K562 (cell line): ENCODE measurements at regions not wholly inside any gene's neighbourhood (a gene's known extent, or its start where the extent isn't known, plus 50 kb on each side); places are given as distances from the start of the nearest gene placed in this dataset.
"Not testable (repeated sequence)": the region's sequence is repeated elsewhere in the genome, so short reads cannot be mapped to it uniquely, and the experiment has no call there.

Source experiments
- ATAC-seq: fragments of 200-7000 bp; cut with Tn5 transposase; 3 replicates; pipeline ENCODE4 v1.9.1; 2020; ENCODE audit warnings: moderate library complexity
- BruUV-seq: library from RNA; stranded (reverse); fragments of 400-500 nt; replicated peaks from 2 replicates; lab custom pipeline; 2021; lab: Mats Ljungman, UMichigan
- CTCF ChIA-PET: fragments of 300-600 bp; formaldehyde crosslinking; extraction: SDS; loops from one replicate; lab custom pipeline; 2021; ENCODE audit warnings: low intra/inter-chr PET ratio; lab: Yijun Ruan, JAX
- POLR2A ChIA-PET: fragments of 300-600, 350-650 bp; sonication (Branson Sonifier 250); formaldehyde crosslinking; extraction: SDS; loops from one replicate; lab custom pipeline; 2021; ENCODE audit warnings: antibody characterized with exemption, inconsistent platforms; lab: Yijun Ruan, JAX
- DNase-seq, 4 experiments: peaks; one replicate each; pipeline versions ENCODE4 v3.0.0 to v3.0.0-alpha.2; 2011 to 2018; ENCODE audit warnings: low spot score in 3 of 4, mixed read lengths in 3 of 4; ENCODE audit errors: extremely low read depth in 1 of 4
- FAIRE-seq: peaks from 2 replicates; lab custom pipeline; 2011; peaks lifted over from hg19 to GRCh38; lab: Jason Lieb, UNC
- H2AFZ ChIP-seq: 2 replicates; pipeline ENCODE4 v1.6.0; 2011; ENCODE audit warnings: low read depth, low read length, control low read depth, inconsistent platforms
- H3K27ac ChIP-seq: fragments of 200-600 bp; 3 replicates; pipeline ENCODE4 v1.8.0; 2011; ENCODE audit warnings: low read depth, mild to moderate bottlenecking, control low read depth, inconsistent platforms, low read length, moderate library complexity, mixed read lengths; ENCODE audit errors: extremely low read depth
- H3K27me3 ChIP-seq, 2 experiments: fragments of 300-600 bp in 1 of 2; 2 replicates in 1 of 2; 3 replicates in 1 of 2; pipeline versions ENCODE4 v1.6.0 to v1.8.0; 2011; ENCODE audit warnings: inconsistent platforms in 2 of 2, low read length in 2 of 2, mild to moderate bottlenecking in 1 of 2, mixed read lengths in 1 of 2, moderate library complexity in 1 of 2; ENCODE audit not compliant: control insufficient read depth in 2 of 2, insufficient read depth in 2 of 2
- H3K36me3 ChIP-seq: fragments of 300-600 bp; 3 replicates; pipeline ENCODE4 v1.8.0; 2011; ENCODE audit warnings: mild to moderate bottlenecking, low read length, inconsistent platforms; ENCODE audit not compliant: control insufficient read depth, insufficient read depth
- H3K4me1 ChIP-seq, 2 experiments: fragments of 200-600 bp in 1 of 2; replicated peaks in 1 of 2; 2 replicates in 1 of 2; 3 replicates in 1 of 2; pipeline versions ENCODE4 v1.5.1 to v1.8.0; 2011; ENCODE audit warnings: inconsistent platforms in 2 of 2, low read length in 2 of 2, mild to moderate bottlenecking in 1 of 2, mixed read lengths in 1 of 2, moderate library complexity in 1 of 2; ENCODE audit not compliant: control insufficient read depth in 2 of 2, insufficient read depth in 2 of 2
- H3K4me2 ChIP-seq: 2 replicates; pipeline ENCODE4 v1.6.1; 2011; ENCODE audit warnings: low read length, control low read depth, inconsistent platforms, mixed read lengths; ENCODE audit not compliant: insufficient read depth
- H3K4me3 ChIP-seq: fragments of 200-600 bp; sonication (generic), shearing (Covaris generic); 2 replicates; pipeline ENCODE4 v1.5.1; 2016; ENCODE audit warnings: control low read depth, inconsistent platforms
- H3K79me2 ChIP-seq: fragments of 200-600 bp; 3 replicates; pipeline ENCODE4 v1.8.0; 2011; ENCODE audit warnings: low read length, inconsistent platforms; ENCODE audit not compliant: control insufficient read depth, insufficient read depth
- H3K9ac ChIP-seq, 2 experiments: 2 replicates each; pipeline versions ENCODE4 v1.6.0 to v1.6.1; 2011; ENCODE audit warnings: low read depth in 2 of 2, low read length in 2 of 2, control low read depth in 1 of 2, inconsistent platforms in 1 of 2, mild to moderate bottlenecking in 1 of 2, mixed read lengths in 1 of 2; ENCODE audit not compliant: insufficient read depth in 1 of 2
- H3K9me1 ChIP-seq: one replicate; pipeline ENCODE4 v1.6.0; 2011; ENCODE audit warnings: inconsistent platforms, mild to moderate bottlenecking, low read length, moderate library complexity; ENCODE audit not compliant: control insufficient read depth, insufficient read depth
- H3K9me3 ChIP-seq: replicated peaks from 2 replicates; pipeline ENCODE4 v1.5.1; 2011; ENCODE audit warnings: low read depth, low read length, inconsistent platforms; ENCODE audit not compliant: control insufficient read depth, insufficient read depth
- H4K20me1 ChIP-seq: replicated peaks from 2 replicates; pipeline ENCODE4 v1.6.1; 2011; ENCODE audit warnings: low read length, inconsistent platforms, mixed read lengths; ENCODE audit not compliant: control insufficient read depth, insufficient read depth
- WGBS: fragments of 100-300 bp; shearing (Covaris generic); methylation state at CpG from one replicate; pipeline ENCODE4 v1.1.6; 2016; ENCODE audit warnings: low coverage, mixed read lengths; ENCODE audit not compliant: insufficient coverage; ENCODE audit errors: missing lambda C conversion rate; 5-methylcytosine and 5-hydroxymethylcytosine counted together
- in situ Hi-C: fragments of 300-500 bp; cut with MboI; formaldehyde crosslinking; loops from 4 replicates; pipeline ENCODE4 v1.15.0; 2018; ENCODE audit warnings: inconsistent platforms, mixed read lengths
- intact Hi-C: fragments of 100-400 bp; cut with micrococcal nuclease; formaldehyde crosslinking; loops from 2 replicates; pipeline ENCODE4 v1.14.2; 2022

GRCh38 chr1:121607499-121607898, 422.7 kb downstream of the SRGAP2C start:
- POLR2A ChIA-PET = not testable (repeated sequence)

More at GRCh38 chr1:121607499-121607898, 422.7 kb downstream of the SRGAP2C start:
- H3K9ac ChIP-seq, FAIRE-seq, H3K4me1 ChIP-seq, H4K20me1 ChIP-seq, DNase-seq, H3K27me3 ChIP-seq, H3K4me2 ChIP-seq, intact Hi-C loops, CTCF ChIA-PET, H3K4me3 ChIP-seq, H3K36me3 ChIP-seq, H3K9me3 ChIP-seq, H3K79me2 ChIP-seq, ATAC-seq, H3K27ac ChIP-seq, H2AFZ ChIP-seq, BruUV-seq, H3K9me1 ChIP-seq: not testable (repeated sequence)
- in situ Hi-C loops = loop anchor here (5.0 kb wide), 1 partner anchor 250 kb away; no protein-coding TSS in a partner anchor
- WGBS = no CpG with 5 or more reads among the region's 2 CpGs
